ENCODE measurements at regions not wholly inside any gene's neighbourhood (a gene's known extent, or its start where the extent isn't known, plus 50 kb on each side); places are given as distances from the start of the nearest gene placed in this dataset.

DNA sequence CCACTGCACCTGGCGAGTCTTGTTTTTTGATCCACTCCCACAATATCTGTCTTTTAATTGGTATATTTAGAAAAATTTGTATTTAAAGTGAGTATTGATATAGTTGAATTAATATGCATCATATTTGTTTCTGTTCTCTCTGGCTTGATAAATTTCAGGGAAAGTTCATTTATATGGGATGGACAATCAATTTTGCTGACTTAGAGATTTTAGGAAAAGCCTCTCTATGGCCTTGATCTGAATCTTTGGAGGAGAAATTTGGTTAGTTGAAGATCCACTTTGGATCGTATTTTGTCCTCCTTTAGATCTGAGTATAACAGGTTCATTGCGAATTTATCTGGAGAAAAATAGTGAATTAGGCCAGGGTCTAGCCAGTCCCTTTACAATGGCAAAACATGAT is 67.2 kb downstream of the SPRY2 start:
- TF ChIP-seq GATA2 (IDR thresholded peaks at IDR 0.05; ENCODE audit: low read depth, low read length), result no peak
- no peak for TF ChIP-seq GATA3 (IDR thresholded peaks at IDR 0.05; ENCODE audit: low read depth, low read length)
